ENCODE measurements at regions not wholly inside any gene's neighbourhood (a gene's known extent, or its start where the extent isn't known, plus 50 kb on each side); places are given as distances from the start of the nearest gene placed in this dataset.

DNA sequence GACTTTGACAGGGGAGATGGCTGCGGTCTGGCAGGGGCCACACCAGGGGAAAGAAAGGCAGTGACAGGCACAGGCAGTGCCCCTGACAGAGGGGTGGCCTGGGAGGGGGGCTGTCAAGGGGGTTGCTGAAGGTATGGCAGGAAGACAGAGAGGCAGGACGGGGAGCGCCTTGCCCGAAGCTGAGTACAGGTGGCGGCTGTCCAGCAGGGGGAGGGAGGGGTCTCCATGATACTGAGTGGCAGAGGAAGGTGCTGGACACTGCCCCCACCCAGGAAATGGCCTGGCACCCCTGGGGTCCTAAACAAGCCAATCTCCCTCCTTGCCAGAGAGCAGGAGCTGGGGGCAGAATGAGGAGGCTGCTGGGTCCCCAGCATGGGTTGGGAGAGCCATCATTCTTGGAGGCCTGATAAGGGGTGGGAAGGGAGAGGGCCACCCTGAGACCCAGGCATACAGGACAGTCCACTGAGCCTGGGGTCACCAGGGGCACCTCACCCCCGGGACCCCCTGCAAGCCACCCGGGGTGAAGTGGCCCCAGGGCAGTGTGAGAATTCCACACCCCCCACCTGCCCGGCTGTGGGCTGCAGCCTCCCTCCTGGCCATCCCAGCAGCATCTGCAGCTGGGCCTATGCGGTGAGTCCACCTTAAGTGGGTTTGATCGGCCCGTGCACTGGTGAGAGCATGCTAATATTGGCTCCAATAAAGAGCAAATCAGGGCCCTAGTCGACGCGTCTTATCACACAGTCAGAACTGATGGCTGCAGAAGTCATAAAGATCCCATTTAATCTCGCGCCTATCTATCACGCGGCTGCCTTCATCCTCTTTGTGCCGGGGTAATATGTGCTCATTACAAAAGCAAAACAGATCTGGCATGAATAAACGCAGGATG lies 108.5 kb downstream of the FAM53A start:
- H3K4me3 ChIP-seq (ENCODE audit: low read depth, low read length) = no peak overlapping the region
- TF ChIP-seq, protein P1, sequence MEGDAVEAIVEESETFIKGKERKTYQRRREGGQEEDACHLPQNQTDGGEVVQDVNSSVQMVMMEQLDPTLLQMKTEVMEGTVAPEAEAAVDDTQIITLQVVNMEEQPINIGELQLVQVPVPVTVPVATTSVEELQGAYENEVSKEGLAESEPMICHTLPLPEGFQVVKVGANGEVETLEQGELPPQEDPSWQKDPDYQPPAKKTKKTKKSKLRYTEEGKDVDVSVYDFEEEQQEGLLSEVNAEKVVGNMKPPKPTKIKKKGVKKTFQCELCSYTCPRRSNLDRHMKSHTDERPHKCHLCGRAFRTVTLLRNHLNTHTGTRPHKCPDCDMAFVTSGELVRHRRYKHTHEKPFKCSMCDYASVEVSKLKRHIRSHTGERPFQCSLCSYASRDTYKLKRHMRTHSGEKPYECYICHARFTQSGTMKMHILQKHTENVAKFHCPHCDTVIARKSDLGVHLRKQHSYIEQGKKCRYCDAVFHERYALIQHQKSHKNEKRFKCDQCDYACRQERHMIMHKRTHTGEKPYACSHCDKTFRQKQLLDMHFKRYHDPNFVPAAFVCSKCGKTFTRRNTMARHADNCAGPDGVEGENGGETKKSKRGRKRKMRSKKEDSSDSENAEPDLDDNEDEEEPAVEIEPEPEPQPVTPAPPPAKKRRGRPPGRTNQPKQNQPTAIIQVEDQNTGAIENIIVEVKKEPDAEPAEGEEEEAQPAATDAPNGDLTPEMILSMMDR (IDR thresholded peaks at IDR 0.05; ENCODE audit: borderline replicate concordance, insufficient read depth, low read depth, low read length) = no peak

DNA sequence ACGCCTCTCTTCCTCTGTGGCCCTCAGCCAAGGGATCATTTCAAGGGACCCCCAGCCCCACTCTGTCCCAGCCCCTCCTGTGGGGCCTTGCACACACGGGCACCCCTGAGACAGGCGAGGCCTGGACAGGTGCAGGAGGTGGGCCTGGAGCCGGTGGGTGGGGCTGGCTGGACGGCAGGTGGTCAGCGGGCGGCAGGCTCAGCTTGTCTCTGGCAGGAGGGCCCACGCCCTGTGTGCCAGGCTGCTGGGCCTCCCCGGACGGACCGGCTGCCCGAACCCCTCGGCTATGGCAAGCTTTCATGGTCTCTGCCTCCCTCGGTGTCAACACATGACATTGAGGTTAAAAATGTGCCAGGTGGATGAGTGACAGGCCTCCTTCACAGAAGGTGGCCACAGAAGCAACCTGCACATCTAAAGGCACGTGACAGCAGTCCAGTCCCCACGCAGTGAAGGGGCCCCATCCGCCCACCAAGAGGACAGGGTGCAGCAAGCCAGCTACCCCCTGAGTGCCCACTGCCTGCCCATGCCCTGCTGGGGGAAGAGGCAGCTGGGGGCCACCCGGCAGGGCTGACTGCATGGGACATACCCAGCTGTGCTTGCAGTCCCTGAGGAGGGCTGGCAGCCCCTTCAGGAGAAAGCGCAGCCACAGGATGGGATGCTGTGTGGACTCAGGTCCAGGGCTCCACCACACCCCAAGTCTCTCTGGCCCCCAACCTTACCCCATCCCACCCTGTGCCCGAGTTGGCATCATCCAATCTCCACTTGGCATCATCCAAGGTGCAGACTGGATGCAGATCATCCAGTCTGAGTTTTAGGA lies 109.3 kb downstream of the FAM53A start:
- H3K4me3 ChIP-seq (ENCODE audit: low read depth, low read length) = no peak overlapping the region
- TF ChIP-seq, protein P1 (IDR thresholded peaks at IDR 0.05; ENCODE audit: borderline replicate concordance, insufficient read depth, low read depth, low read length) = no peak

DNA sequence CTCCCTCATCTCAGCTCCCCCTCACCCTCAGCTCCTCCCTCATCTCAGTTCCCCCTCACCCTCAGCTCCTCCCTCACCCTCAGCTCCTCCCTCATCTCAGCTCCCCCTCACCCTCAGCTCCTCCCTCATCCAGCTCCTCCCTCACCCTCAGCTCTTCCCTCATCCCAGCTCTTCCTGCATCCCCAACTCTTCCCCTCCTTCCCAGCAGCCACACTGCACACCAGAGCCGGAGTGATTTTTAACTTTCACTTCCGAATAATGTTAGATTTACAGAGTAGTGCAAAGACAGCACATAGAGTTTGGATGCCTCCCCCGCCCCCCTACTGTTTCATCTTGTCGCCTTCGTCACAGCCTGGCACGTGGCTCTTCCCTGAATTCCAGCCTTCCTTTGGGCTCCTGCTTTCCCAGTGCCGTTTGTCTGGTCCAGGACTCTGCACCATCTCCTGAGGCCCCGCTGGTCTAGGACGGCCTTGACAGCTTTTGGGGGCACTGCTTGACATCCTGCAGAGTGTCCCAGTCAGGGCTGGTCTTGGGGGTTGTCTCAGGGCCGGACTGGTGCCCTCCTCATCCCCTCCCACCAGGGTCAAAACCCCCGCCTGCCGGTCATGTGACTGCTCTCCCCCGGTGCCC lies 110.2 kb downstream of the FAM53A start:
- H3K4me3 ChIP-seq (ENCODE audit: low read depth, low read length) = no peak overlapping the region
- TF ChIP-seq, protein P1 (IDR thresholded peaks at IDR 0.05; ENCODE audit: borderline replicate concordance, insufficient read depth, low read depth, low read length) = no peak

DNA sequence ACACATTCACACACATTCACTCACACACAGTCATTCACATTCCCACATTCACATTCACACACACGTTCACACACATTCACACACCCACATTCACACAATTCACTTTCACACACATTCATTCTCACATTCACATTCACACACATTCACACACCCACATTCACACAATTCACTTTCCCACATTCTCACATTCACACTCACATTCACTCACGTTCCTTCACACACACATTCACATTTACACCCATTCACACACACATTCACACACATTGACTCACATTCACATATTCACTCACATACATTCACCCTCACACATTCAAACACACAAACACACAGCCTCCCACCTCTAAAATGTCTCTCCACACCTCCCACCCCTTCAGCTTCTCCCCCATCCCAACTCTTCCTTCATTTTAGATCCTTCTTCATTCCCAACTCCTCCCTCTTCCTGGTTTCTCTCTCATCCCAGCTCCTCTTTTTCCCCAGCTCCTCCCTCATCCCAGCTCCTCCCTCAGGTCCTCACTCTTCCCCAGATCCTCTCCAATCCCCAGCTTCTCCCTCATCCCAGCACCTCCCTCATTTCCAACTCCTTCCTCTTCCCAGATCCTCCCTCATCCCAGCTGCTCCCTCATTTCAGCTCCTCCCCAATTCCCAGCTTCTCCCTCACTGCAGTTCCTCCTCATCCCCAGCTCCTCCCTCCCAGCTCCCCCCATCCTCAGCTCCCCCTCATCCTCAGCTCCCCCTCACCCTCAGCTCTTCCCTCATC lies 111.0 kb downstream of the FAM53A start:
- H3K4me3 ChIP-seq (ENCODE audit: low read depth, low read length) = no peak overlapping the region
- TF ChIP-seq, protein P1 (IDR thresholded peaks at IDR 0.05; ENCODE audit: borderline replicate concordance, insufficient read depth, low read depth, low read length) = no peak

DNA sequence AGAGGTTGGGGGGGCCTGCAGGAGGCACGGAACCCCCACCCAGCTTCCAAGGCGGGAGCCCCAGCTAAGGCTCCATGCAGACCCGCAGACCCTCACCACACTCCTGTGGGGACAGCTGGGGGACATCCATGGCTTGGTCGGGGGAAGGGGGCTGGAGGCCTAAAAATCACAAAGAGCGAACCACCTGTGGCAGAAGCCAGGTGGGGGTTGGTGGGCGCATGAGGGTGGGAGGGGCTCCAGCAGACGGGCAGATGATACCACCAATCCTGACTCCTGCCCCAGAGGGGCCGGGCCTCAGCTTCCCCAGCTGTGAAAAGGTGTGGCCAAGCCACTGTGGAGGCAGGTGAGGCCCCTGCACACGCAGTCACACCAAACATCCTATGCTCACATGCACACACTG lies 111.6 kb downstream of the FAM53A start:
- TF ChIP-seq, protein P1 (IDR thresholded peaks at IDR 0.05; ENCODE audit: borderline replicate concordance, insufficient read depth, low read depth, low read length) = no peak
- H3K4me3 ChIP-seq (ENCODE audit: low read depth, low read length) = no peak overlapping the region

DNA sequence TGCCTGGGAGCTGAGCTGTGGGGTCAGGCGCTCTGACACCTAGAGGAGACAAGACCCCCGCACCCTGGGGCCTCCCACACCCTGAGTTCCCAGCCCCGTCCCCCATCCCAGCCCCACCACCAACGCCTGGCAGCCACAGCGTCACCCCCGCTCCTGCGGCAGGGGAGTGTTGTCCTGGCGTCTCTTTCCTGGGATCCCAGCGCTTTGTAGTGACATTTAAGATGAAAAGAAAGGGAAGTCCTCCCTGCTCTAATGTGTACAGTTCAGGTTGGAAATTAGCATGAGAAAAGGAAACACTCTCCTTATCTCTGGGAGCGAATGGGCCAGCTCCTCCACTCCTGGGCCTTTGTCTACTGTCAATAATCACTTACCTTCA lies 112.1 kb downstream of the FAM53A start:
- H3K4me3 ChIP-seq (ENCODE audit: low read depth, low read length) = no peak overlapping the region

More for the DNA sequence above, 112.1 kb downstream of the FAM53A start:
- TF ChIP-seq, protein P1 (IDR thresholded peaks at IDR 0.05; ENCODE audit: borderline replicate concordance, insufficient read depth, low read depth, low read length) = no peak

All from GM12875 (cell line).